ENCODE measurements at regions not wholly inside any gene's neighbourhood (a gene's known extent, or its start where the extent isn't known, plus 50 kb on each side); places are given as distances from the start of the nearest gene placed in this dataset.

GRCh38 chr3:153442799-153443487, 280.9 kb downstream of the RAP2B start:
- TF ChIP-seq, protein P1, sequence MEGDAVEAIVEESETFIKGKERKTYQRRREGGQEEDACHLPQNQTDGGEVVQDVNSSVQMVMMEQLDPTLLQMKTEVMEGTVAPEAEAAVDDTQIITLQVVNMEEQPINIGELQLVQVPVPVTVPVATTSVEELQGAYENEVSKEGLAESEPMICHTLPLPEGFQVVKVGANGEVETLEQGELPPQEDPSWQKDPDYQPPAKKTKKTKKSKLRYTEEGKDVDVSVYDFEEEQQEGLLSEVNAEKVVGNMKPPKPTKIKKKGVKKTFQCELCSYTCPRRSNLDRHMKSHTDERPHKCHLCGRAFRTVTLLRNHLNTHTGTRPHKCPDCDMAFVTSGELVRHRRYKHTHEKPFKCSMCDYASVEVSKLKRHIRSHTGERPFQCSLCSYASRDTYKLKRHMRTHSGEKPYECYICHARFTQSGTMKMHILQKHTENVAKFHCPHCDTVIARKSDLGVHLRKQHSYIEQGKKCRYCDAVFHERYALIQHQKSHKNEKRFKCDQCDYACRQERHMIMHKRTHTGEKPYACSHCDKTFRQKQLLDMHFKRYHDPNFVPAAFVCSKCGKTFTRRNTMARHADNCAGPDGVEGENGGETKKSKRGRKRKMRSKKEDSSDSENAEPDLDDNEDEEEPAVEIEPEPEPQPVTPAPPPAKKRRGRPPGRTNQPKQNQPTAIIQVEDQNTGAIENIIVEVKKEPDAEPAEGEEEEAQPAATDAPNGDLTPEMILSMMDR (optimal IDR thresholded peaks at IDR 0.05 in 1 of 3, IDR thresholded peaks at IDR 0.05 in 1 of 3, conservative IDR thresholded peaks at IDR 0.05 in 1 of 3; ENCODE audit: extremely low read depth in 1 of 3, insufficient read depth in 2 of 3, low read length in 3 of 3), result no peak
- no peak for TF ChIP-seq EZH2 (IDR thresholded peaks at IDR 0.05; ENCODE audit: low read length)
